ENCODE measurements at regions not wholly inside any gene's neighbourhood (a gene's known extent, or its start where the extent isn't known, plus 50 kb on each side); places are given as distances from the start of the nearest gene placed in this dataset.

GRCh38 chr14:101626331-101626730 lies 65.0 kb downstream of the DIO3 start:
- TF ChIP-seq CTCF (conservative IDR thresholded peaks at IDR 0.05; ENCODE audit: low read length) (no peak), EZH2phosphoT487 (IDR thresholded peaks at IDR 0.05; ENCODE audit: borderline replicate concordance, low read depth, low read length) (no peak)

All from OCI-LY7 (cell line).